AG08395 (cell line): ENCODE measurements at regions not wholly inside any gene's neighbourhood (a gene's known extent, or its start where the extent isn't known, plus 50 kb on each side); places are given as distances from the start of the nearest gene placed in this dataset.

Experiments
- DNase-seq: peaks from one replicate; pipeline ENCODE4 v3.0.0; 2012; ENCODE audit warnings: mixed read lengths, low spot score

GRCh38 chr1:22350171-22350923 is 101.3 kb upstream of the ZBTB40 start:
- DNase-seq = no peak

- DNase-seq = no peak
Observed at GRCh38 chr1:22350924-22351767, 100.5 kb upstream of the ZBTB40 start.

- no peak for DNase-seq
Observed at GRCh38 chr1:22351768-22352080, 99.9 kb upstream of the ZBTB40 start.

DNA sequence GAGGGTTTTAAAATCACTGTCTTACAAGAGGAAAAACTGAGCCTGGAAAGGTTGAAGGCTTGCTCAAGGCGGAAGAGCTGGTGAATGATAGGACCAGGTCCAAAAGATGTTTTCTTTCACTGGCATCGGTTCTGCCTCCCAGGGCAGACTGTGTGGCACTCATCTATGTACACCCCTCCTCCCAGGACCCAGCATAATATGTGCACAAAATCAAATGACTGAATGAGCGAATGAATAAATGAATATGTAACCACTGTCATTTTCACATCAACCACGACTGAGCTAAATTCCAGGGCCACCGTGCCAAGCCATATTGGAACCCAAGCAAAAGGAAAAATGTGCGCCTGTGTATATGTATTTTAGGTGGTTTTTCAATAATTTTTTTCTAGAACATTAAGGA is 99.3 kb upstream of the ZBTB40 start:
- DNase-seq = no peak

GRCh38 chr1:22352896-22353295 is 98.8 kb upstream of the ZBTB40 start:
- DNase-seq = no peak

GRCh38 chr1:22359427-22359826 is 92.2 kb upstream of the ZBTB40 start:
- DNase-seq = no peak

DNA sequence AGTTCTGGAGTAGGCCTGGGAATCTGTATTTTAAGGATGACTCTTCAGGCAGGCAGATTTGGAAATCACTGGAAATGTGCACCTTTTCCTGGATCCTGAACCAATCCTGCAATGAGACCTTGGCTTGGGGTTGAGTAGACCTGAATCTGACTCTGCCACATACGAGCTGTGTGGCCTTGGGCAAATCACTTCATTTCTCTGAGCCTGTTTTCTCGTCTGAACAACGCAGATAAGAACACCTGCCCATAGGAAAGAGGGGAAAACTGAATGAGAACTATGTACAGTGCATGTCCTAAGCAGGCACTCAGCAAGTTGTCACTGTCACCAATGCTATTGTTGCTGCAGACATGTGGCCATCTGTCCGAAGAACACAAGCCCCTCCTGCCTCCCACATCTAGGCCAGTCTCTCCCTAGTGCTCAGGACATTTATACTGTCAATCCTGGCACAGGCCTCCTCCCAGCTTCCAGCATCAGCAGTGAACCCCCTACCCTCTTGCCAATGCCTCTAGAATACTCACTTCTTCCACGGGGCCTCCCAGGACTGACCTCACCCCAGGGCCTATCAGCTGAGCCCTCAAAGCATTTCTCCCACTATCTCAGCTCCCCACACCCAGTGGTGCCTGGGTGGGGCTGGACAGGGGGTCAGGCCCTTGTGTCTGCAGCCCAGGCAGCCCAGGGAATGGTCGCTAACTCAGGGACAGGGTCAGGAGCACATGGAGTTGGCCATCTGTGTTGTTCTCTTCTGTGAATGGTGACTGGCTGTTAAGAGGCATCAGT is 88.8 kb upstream of the ZBTB40 start:
- DNase-seq = no peak

DNA sequence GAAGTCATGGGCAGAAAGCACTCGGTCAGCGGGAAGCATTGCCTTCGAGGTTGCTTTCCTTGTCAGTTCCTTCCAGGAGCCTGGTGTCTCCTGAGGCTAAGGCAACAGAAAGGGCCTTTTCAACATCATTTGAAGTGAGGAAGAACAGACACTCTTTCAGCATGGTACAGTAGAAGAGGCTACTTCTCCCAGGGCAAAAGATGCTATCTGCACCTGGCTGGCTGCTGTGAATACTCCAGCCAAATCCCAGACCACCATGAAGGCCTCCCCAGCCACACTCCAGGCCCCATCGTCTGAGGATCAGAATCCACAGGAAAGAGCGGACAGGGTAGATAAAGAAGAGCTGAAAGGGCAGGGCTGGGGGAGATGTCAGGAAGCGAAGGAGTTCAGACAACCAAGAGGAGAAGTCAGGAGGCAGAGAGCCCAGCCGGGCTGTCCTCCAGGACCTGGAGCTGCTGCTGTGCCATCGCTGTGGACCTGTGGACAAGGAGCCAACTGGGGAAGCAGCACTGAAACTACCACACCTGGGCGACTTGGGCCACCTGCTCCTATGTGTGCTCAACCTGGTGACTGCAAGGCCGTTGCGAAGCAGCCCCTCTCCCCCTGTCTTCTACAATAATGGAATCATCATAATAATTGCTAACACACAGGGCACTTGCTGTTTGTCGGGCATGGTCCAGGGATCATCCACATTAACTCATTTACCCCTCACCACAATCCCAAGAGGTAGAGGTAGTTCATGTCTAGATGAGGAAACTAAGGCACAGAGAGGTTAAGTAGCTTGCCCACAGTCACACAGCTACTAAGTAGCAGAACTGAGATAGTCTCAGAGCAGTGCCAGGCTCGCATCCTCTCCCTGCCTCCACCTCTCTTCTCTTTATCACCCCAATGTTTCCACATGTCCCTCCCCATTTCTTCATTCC is 88.0 kb upstream of the ZBTB40 start:
- no peak for DNase-seq

GRCh38 chr1:22364326-22364650 is 87.4 kb upstream of the ZBTB40 start:
- no peak for DNase-seq

DNA sequence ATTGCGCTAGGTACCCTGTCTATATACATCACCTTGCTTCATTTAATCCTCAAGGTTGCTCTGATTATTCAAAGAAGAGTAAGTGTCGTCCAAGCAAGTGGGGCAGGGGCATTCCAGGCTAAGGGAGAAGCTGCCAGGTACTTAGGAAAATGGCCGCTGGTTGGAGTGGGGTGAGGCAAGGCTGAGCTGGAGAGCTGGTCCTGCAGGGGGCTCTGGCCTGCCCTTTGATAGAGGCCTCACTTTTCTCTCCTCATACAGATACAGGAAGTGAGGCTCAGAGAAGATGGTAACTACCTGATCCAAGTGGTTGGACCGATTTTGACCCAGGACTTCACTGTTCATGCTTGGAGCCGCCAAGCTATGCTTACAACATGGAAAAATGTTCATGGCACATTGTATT is 86.9 kb upstream of the ZBTB40 start:
- no peak for DNase-seq

DNA sequence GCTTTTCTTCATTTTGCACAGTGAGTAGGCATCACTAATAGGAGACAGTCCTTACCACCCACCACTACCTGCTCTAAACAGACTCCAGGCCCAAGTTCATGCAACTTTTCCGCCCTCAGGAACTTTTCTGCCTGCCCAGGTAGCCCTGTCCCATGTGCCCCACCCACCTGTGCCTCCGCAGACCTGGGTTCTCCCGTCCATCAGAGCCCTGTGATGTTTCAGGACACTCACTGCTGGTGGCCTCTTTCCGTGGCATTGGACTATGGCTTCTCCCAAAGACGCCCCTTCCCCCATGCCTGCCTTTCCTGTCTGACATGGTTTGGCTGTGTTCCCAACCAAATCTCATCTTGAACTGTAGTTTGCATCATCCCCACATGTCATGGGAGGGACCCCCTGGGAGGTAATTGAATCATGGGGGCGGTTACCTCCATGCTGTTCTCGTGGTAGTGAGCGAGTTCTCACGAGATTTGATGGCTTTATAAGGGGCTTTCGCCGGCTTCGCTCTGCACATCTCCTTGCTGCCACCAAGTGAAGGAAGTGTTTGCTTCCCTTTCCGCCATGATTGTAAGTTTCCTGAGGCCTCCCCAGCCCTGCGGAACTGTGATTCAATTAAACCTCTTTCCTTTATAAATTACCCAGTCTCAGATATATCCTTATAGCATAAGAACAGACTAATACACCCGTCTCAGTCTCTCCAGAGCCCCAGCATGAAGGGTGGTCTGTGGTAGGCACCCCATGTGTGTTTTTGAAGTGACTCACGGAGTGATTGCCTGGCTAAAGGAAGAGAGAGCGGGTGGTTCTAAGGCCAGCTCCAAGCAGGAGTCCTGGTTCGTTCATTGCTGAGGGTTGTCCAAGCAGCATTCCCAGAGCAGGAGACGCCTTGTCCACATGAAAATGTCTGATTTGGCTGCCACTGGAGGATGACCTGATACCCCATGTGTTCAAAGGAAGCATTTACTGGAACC is 86.0 kb upstream of the ZBTB40 start:
- no peak for DNase-seq

- DNase-seq = no peak
Observed at GRCh38 chr1:22366346-22366745, 85.3 kb upstream of the ZBTB40 start.

DNA sequence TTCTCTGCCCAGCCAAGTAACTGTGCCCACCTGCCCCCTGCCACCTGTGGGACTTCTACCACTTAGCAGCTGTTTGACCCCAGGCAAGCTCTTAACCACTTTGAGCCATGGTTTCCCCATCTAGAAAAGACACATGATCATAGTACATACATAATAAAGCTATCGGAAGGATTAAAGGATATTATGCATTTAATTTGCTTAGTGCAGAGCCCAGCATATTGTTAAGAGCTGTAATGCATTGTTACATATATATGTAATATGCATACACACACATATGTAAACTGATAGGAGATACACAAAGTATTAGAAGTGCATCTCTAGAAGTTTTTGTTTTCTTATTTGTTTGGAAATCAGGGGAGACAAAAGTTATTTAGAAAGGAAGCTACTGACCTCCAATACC is 83.5 kb upstream of the ZBTB40 start:
- DNase-seq = no peak

GRCh38 chr1:22369294-22370189 is 82.1 kb upstream of the ZBTB40 start:
- DNase-seq = no peak

DNA sequence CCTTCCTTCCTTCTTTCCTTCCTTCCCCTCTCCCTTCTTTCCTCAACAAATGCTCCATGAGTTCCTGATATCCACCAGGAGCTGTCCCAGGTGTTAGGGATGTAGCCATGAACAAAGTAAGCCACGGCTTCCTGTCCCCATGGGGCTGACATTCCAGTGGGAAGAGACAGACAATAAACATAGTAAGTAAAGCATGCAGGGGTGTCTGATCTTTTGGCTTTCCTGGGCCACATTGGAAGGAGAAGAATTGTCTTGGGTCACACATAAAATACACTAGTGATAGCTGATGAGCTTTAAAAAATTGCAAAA is 81.5 kb upstream of the ZBTB40 start:
- no peak for DNase-seq

DNA sequence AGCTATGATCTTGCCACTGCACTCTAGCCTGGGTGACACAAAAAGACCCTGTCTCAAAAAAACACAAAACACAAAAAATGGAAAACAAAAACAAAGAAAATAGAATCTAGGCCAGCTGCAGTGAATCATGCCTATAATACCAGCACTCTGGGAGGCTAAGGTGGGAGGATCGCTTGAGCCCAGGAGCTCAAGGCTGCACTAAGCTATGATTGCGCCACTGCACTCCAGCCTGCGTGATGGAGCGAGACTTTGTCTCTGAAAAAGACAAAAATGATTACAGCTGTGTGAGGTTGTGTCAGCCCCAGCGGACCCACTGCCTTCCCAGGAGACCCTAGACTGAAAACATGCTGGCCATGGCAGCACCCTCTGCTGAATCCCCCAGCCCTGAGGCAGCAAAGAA is 80.2 kb upstream of the ZBTB40 start:
- DNase-seq = no peak

- DNase-seq = no peak
Observed at GRCh38 chr1:22373252-22373651, 78.4 kb upstream of the ZBTB40 start.

- DNase-seq = no peak
Observed at GRCh38 chr1:22374001-22374400, 77.7 kb upstream of the ZBTB40 start.

GRCh38 chr1:22375601-22376000 is 76.0 kb upstream of the ZBTB40 start:
- DNase-seq = peak; percentile 35

- peak; percentile 61 for DNase-seq
Observed at GRCh38 chr1:22376001-22376400, 75.7 kb upstream of the ZBTB40 start.
